Muscle of leg (tissue), 3 donors: ENCODE measurements at regions not wholly inside any gene's neighbourhood (a gene's known extent, or its start where the extent isn't known, plus 50 kb on each side); places are given as distances from the start of the nearest gene placed in this dataset.

Experiments
- DNase-seq: peaks from one replicate; pipeline ENCODE4 v3.0.0; 2013
- H3K27ac ChIP-seq: one replicate; pipeline ENCODE4 v1.5.1; 2013; ENCODE audit warnings: mild to moderate bottlenecking, low read length, control low read depth
- H3K27me3 ChIP-seq: one replicate; pipeline ENCODE4 v1.6.1; 2013; ENCODE audit warnings: low read length; ENCODE audit not compliant: control insufficient read depth, insufficient read depth
- H3K36me3 ChIP-seq: one replicate; pipeline ENCODE4 v1.6.1; 2013; ENCODE audit warnings: low read length; ENCODE audit not compliant: control insufficient read depth, insufficient read depth
- H3K4me1 ChIP-seq: one replicate; pipeline ENCODE4 v1.6.1; 2013; ENCODE audit warnings: low read length; ENCODE audit not compliant: control insufficient read depth, insufficient read depth
- H3K4me3 ChIP-seq: one replicate; pipeline ENCODE4 v1.5.1; 2013; ENCODE audit warnings: low read length, control low read depth
- H3K9me3 ChIP-seq: replicated peaks from 2 replicates; pipeline ENCODE4 v1.6.1; 2013; ENCODE audit warnings: low read depth, low read length; ENCODE audit not compliant: control insufficient read depth
- WGBS: methylation state at CpG from one replicate; pipeline ENCODE4 v1.1.5; 2013; ENCODE audit warnings: missing lambda C conversion rate; ENCODE audit not compliant: insufficient coverage; 5-methylcytosine and 5-hydroxymethylcytosine counted together

- Histone ChIP-seq H3K9me3 (no peaks in the 10 kb centered on the region), H3K4me1 (peaks cover 17% of the 10 kb centered on the region), H3K4me3 (no peak overlapping the region), H3K27me3 (no peaks in the 10 kb centered on the region), H3K27ac (peak overlapping the region; percentile 43), H3K36me3 (no peaks in the 10 kb centered on the region)
- DNase-seq = peak; percentile 39
- WGBS = no CpG with 5 or more reads among the region's 5 CpGs
These were observed 86.1 kb upstream of the NFIB start for GRCh38 chr9:14399756-14400657.

DNA sequence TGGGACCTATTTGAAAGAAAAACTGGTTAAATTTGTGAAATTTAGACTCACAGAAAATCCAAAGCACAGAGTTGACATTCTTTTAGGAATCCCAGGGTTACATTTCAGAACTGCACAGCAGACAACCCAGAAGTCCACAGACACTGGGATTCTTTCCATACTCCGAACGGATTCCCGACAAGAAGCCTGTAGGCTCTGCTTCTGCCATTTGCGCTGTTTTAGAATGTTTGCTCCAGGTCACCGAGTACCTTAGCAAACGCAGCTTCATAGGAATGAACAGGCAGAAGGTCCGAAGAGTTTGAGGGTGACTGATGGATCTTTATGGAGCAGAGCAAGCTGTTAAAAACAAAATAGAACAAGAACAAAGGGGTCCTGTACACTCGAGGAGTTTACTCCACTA, 84.5 kb upstream of the NFIB start:
- H3K4me1 ChIP-seq = peaks cover 19% of the 10 kb centered on the region
- 91% methylated on average over 5 of the region's 8 CpGs for WGBS
- no peak for DNase-seq
- no peaks in the 10 kb centered on the region for H3K36me3 ChIP-seq
- H3K27me3 ChIP-seq = no peaks in the 10 kb centered on the region
- H3K27ac ChIP-seq = no peak overlapping the region
- H3K9me3 ChIP-seq = no peaks in the 10 kb centered on the region
- no peak overlapping the region for H3K4me3 ChIP-seq

DNA sequence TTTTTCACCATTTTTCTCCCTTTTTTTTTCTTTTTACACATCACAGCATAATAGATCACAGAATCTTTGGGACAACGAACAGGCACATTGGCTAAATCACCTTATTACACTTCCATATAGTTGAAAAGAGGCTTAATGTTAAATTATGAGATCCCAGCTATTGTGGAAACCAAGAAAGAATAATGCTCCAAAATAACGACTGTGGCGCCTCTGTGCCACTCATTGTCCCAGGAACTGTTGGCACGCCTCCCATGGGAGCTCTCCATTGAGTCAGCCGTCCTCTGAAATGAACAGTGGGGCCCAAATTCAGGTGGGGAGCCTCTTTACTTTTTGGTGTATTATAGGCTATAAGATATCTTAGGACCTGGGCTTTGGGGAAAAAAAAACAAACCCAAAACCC, 82.2 kb upstream of the NFIB start:
- Histone ChIP-seq H3K27ac (peak overlapping the region; percentile 73), H3K4me3 (no peak overlapping the region)
- DNase-seq = no peak

DNA sequence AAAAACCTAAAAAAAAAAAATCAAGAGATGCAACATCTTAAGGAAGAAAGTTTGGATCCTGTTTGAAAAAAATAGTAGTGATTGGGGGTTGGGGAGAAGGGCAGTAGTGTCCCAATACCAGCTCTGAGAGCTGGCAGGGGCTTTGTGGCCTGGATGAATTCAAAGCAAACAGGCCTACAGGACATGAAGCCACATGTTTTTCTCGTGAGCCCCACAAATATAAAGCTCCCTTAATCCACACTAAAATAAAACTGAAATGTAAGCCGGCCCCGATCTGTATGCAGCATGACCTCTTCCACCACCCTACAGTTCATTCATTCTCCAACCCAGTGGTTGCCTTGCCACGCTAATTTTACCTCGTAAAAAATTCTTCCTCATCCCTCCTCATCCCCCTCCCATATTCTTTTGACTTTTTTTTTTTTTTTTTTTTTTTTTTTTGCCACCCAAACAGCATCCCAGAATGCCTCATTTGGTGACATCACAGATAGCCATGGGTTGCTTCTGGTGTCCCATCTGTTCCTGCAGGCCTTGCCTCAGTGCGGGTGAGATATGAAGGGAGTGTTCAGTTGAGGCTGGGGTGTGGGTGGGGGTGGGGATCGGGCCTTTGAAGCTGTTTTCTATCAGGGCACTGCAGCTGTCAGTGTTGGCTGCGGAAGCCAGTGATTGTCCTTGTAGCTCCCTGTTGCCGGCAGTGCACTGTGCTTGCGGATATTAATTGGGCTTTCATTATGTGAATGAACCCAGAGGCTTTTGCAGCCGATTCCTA, 81.6 kb upstream of the NFIB start:
- Histone ChIP-seq H3K4me1 (peaks cover 7% of the 10 kb centered on the region), H3K27me3 (no peaks in the 10 kb centered on the region), H3K4me3 (no peak overlapping the region), H3K36me3 (no peaks in the 10 kb centered on the region), H3K9me3 (peaks cover 14% of the 10 kb centered on the region), H3K27ac (peak overlapping the region; percentile 73)
- DNase-seq = peak; percentile 84
- 56% methylated on average over 8 of the region's 11 CpGs for WGBS

More for the DNA sequence above, 82.2 kb upstream of the NFIB start:
- Histone ChIP-seq H3K36me3 (no peaks in the 10 kb centered on the region), H3K4me1 (peaks cover 10% of the 10 kb centered on the region), H3K9me3 (peaks cover 12% of the 10 kb centered on the region), H3K27me3 (no peaks in the 10 kb centered on the region)
- WGBS = 93% methylated on average over 2 of the region's 5 CpGs

DNA sequence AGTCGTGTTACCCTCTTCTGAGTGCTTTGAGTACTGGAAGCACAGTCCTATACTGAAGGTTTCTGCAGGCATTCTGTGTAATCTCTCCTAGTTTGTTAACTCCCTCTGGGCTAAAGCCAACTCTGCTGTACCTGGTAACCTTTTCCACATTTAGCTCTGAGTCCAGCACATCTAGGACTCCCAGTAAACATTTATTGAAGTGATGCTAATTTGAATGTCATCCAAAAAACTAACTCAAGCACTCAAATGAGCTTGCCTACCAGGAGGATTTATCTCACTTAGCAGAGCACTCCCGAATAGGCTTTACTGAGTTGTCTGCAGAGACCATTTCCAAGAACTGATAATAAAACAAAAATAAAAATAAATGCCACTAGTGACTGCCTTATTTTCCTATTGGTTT, 79.5 kb upstream of the NFIB start:
- H3K27ac ChIP-seq = no peak overlapping the region
- WGBS = 100% methylated on average over 1 of the region's 2 CpGs
- H3K27me3 ChIP-seq = no peaks in the 10 kb centered on the region

DNA sequence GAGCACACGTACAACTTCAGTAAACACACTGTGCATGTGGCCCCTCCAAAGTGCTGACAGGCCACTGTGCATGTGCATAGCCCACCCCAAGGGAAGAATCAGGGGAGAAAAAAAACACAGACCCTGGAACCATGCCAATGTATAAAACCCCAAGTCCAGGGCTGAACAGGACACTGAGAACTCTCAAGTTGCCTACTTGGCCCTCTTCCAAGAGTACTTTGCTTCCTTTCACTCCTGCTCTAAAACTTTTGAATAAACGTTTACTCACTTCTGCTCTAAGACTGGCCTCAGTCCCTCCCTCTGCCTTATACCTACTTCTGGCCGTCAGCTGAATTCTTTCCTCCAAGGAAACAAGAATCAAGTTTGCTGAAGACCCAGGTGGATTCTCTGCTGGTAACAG, 77.7 kb upstream of the NFIB start:
- Histone ChIP-seq H3K4me3 (no peak overlapping the region), H3K9me3 (peaks cover 14% of the 10 kb centered on the region), H3K36me3 (no peaks in the 10 kb centered on the region), H3K27me3 (no peaks in the 10 kb centered on the region), H3K27ac (no peak overlapping the region), H3K4me1 (peaks cover 7% of the 10 kb centered on the region)
- 39% methylated on average over 3 of the region's 3 CpGs for WGBS
- DNase-seq = no peak

More for the DNA sequence above, 79.5 kb upstream of the NFIB start:
- H3K9me3 ChIP-seq = peaks cover 14% of the 10 kb centered on the region
- no peak overlapping the region for H3K4me3 ChIP-seq
- DNase-seq = no peak
- peaks cover 7% of the 10 kb centered on the region for H3K4me1 ChIP-seq
- H3K36me3 ChIP-seq = no peaks in the 10 kb centered on the region

- H3K4me3 ChIP-seq = no peak overlapping the region
- no peaks in the 10 kb centered on the region for H3K36me3 ChIP-seq
- no CpG with 5 or more reads among the region's 2 CpGs for WGBS
- DNase-seq = peak; percentile 55
- peaks cover 14% of the 10 kb centered on the region for H3K9me3 ChIP-seq
- H3K4me1 ChIP-seq = no peaks in the 10 kb centered on the region
- no peak overlapping the region for H3K27ac ChIP-seq
- no peaks in the 10 kb centered on the region for H3K27me3 ChIP-seq
These were observed 75.7 kb upstream of the NFIB start for GRCh38 chr9:14389657-14390056.

DNA sequence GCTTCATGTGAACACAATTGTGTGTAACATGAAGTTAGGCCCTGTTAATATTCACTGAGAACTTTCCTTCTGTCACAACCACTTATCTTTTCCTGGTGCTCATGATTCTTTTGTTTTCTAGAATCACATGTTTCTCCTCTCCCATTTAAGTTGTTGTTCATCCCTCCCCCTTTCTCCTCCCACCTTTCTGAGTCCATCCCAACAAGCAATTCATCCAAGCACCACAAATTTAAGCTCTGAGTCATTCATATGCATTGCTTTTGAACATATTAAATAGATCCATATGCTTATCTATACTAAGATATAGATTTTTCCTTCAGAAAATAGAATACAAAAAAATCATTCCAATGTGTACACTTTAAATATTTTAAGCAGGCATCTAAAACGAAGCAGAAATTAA, 75.2 kb upstream of the NFIB start:
- H3K9me3 ChIP-seq = peaks cover 14% of the 10 kb centered on the region
- whole genome bisulfite sequencing = no CpG with 5 or more reads among the region's 1 CpG
- H3K27ac ChIP-seq = no peak overlapping the region
- no peaks in the 10 kb centered on the region for H3K4me1 ChIP-seq
- no peak overlapping the region for H3K4me3 ChIP-seq
- no peaks in the 10 kb centered on the region for H3K27me3 ChIP-seq
- no peaks in the 10 kb centered on the region for H3K36me3 ChIP-seq
- peak; percentile 35 for DNase-seq

GRCh38 chr9:14383773-14384172, 69.8 kb upstream of the NFIB start:
- WGBS = 100% methylated on average over 4 of the region's 12 CpGs
- H3K36me3 ChIP-seq = no peaks in the 10 kb centered on the region
- H3K27ac ChIP-seq = no peak overlapping the region

GRCh38 chr9:14383294-14383693, 69.4 kb upstream of the NFIB start:
- no peaks in the 10 kb centered on the region for H3K27me3 ChIP-seq
- peaks cover 4% of the 10 kb centered on the region for H3K4me1 ChIP-seq
- peak overlapping the region; percentile 7 for H3K27ac ChIP-seq
- no peaks in the 10 kb centered on the region for H3K36me3 ChIP-seq
- H3K9me3 ChIP-seq = no peaks in the 10 kb centered on the region
- DNase-seq = peak; percentile 57
- WGBS = 67% methylated on average over 1 of the region's 2 CpGs
- H3K4me3 ChIP-seq = no peak overlapping the region

More at GRCh38 chr9:14383773-14384172, 69.8 kb upstream of the NFIB start:
- Histone ChIP-seq H3K27me3 (no peaks in the 10 kb centered on the region), H3K9me3 (no peaks in the 10 kb centered on the region), H3K4me1 (peaks cover 4% of the 10 kb centered on the region), H3K4me3 (no peak overlapping the region)
- DNase-seq = no peak
